ENCODE measurements at regions not wholly inside any gene's neighbourhood (a gene's known extent, or its start where the extent isn't known, plus 50 kb on each side); places are given as distances from the start of the nearest gene placed in this dataset.

- Histone ChIP-seq H3K27me3 (ENCODE audit: control insufficient read depth in 1 of 2, insufficient read depth in 2 of 2, low read length in 2 of 2) (peaks cover 0 to 2% of the 10 kb centered on the region in 2 donors), H3K27ac (ENCODE audit: low read length) (no peak overlapping the region), H3K9me3 (ENCODE audit: control insufficient read depth in 2 of 2, low read length in 2 of 2) (no peaks in the 10 kb centered on the region), H3K36me3 (ENCODE audit: control insufficient read depth in 2 of 2, insufficient read depth in 2 of 2, low read length in 2 of 2) (no peaks in the 10 kb centered on the region), H3K4me3 (ENCODE audit: low read length in 2 of 2) (no peak overlapping the region), H3K4me1 (ENCODE audit: control insufficient read depth, insufficient read depth, low read length) (no peaks in the 10 kb centered on the region), H3K9ac (ENCODE audit: low read length in 2 of 2) (no peak overlapping the region)
These were observed 233.8 kb upstream of the LYZL1 start for GRCh38 chr10:29055101-29055500.

- Histone ChIP-seq H3K9ac (ENCODE audit: low read length in 2 of 2) (no peak overlapping the region), H3K27ac (ENCODE audit: low read length) (no peak overlapping the region), H3K36me3 (ENCODE audit: control insufficient read depth in 2 of 2, insufficient read depth in 2 of 2, low read length in 2 of 2) (no peaks in the 10 kb centered on the region), H3K27me3 (ENCODE audit: control insufficient read depth in 1 of 2, insufficient read depth in 2 of 2, low read length in 2 of 2) (peaks cover 0 to 2% of the 10 kb centered on the region in 2 donors), H3K9me3 (ENCODE audit: control insufficient read depth in 2 of 2, low read length in 2 of 2) (no peaks in the 10 kb centered on the region), H3K4me3 (ENCODE audit: low read length in 2 of 2) (no peak overlapping the region), H3K4me1 (ENCODE audit: control insufficient read depth, insufficient read depth, low read length) (no peaks in the 10 kb centered on the region)
These were observed 232.1 kb upstream of the LYZL1 start for GRCh38 chr10:29056729-29057128.

GRCh38 chr10:29057822-29058331, 231.0 kb upstream of the LYZL1 start:
- Histone ChIP-seq H3K27me3 (ENCODE audit: control insufficient read depth in 1 of 2, insufficient read depth in 2 of 2, low read length in 2 of 2) (peaks cover 0 to 2% of the 10 kb centered on the region in 2 donors), H3K4me1 (ENCODE audit: control insufficient read depth, insufficient read depth, low read length) (no peaks in the 10 kb centered on the region), H3K27ac (ENCODE audit: low read length) (no peak overlapping the region), H3K9me3 (ENCODE audit: control insufficient read depth in 2 of 2, low read length in 2 of 2) (no peaks in the 10 kb centered on the region), H3K9ac (ENCODE audit: low read length in 2 of 2) (no peak overlapping the region), H3K4me3 (ENCODE audit: low read length in 2 of 2) (no peak overlapping the region), H3K36me3 (ENCODE audit: control insufficient read depth in 2 of 2, insufficient read depth in 2 of 2, low read length in 2 of 2) (no peaks in the 10 kb centered on the region)

- Histone ChIP-seq H3K36me3 (ENCODE audit: control insufficient read depth in 2 of 2, insufficient read depth in 2 of 2, low read length in 2 of 2) (no peaks in the 10 kb centered on the region), H3K4me3 (ENCODE audit: low read length in 2 of 2) (no peak overlapping the region), H3K4me1 (ENCODE audit: control insufficient read depth, insufficient read depth, low read length) (no peaks in the 10 kb centered on the region), H3K27ac (ENCODE audit: low read length) (no peak overlapping the region), H3K27me3 (ENCODE audit: control insufficient read depth in 1 of 2, insufficient read depth in 2 of 2, low read length in 2 of 2) (no peaks in the 10 kb centered on the region), H3K9ac (ENCODE audit: low read length in 2 of 2) (no peak overlapping the region), H3K9me3 (ENCODE audit: control insufficient read depth in 2 of 2, low read length in 2 of 2) (no peaks in the 10 kb centered on the region)
These were observed 224.8 kb upstream of the LYZL1 start for GRCh38 chr10:29063806-29064644.

- Histone ChIP-seq H3K4me3 (ENCODE audit: low read length in 2 of 2) (no peak overlapping the region), H3K27me3 (ENCODE audit: control insufficient read depth in 1 of 2, insufficient read depth in 2 of 2, low read length in 2 of 2) (no peaks in the 10 kb centered on the region), H3K27ac (ENCODE audit: low read length) (no peak overlapping the region)
These were observed 224.2 kb upstream of the LYZL1 start for GRCh38 chr10:29064680-29065079.

GRCh38 chr10:29067161-29067560, 221.7 kb upstream of the LYZL1 start:
- Histone ChIP-seq H3K9me3 (ENCODE audit: control insufficient read depth in 2 of 2, low read length in 2 of 2) (no peaks in the 10 kb centered on the region), H3K27ac (ENCODE audit: low read length) (no peak overlapping the region), H3K27me3 (ENCODE audit: control insufficient read depth in 1 of 2, insufficient read depth in 2 of 2, low read length in 2 of 2) (no peaks in the 10 kb centered on the region), H3K4me1 (ENCODE audit: control insufficient read depth, insufficient read depth, low read length) (no peaks in the 10 kb centered on the region), H3K4me3 (ENCODE audit: low read length in 2 of 2) (no peak overlapping the region), H3K9ac (ENCODE audit: low read length in 2 of 2) (no peak overlapping the region), H3K36me3 (ENCODE audit: control insufficient read depth in 2 of 2, insufficient read depth in 2 of 2, low read length in 2 of 2) (no peaks in the 10 kb centered on the region)

More at GRCh38 chr10:29064680-29065079, 224.2 kb upstream of the LYZL1 start:
- H3K4me1 ChIP-seq (ENCODE audit: control insufficient read depth, insufficient read depth, low read length) = no peaks in the 10 kb centered on the region
- no peaks in the 10 kb centered on the region for H3K36me3 ChIP-seq (ENCODE audit: control insufficient read depth in 2 of 2, insufficient read depth in 2 of 2, low read length in 2 of 2)
- no peaks in the 10 kb centered on the region for H3K9me3 ChIP-seq (ENCODE audit: control insufficient read depth in 2 of 2, low read length in 2 of 2)
- H3K9ac ChIP-seq (ENCODE audit: low read length in 2 of 2) = no peak overlapping the region

GRCh38 chr10:29067628-29068027, 221.2 kb upstream of the LYZL1 start:
- Histone ChIP-seq H3K27me3 (ENCODE audit: control insufficient read depth in 1 of 2, insufficient read depth in 2 of 2, low read length in 2 of 2) (no peaks in the 10 kb centered on the region), H3K9ac (ENCODE audit: low read length in 2 of 2) (no peak overlapping the region), H3K9me3 (ENCODE audit: control insufficient read depth in 2 of 2, low read length in 2 of 2) (no peaks in the 10 kb centered on the region), H3K4me3 (ENCODE audit: low read length in 2 of 2) (no peak overlapping the region), H3K27ac (ENCODE audit: low read length) (no peak overlapping the region), H3K4me1 (ENCODE audit: control insufficient read depth, insufficient read depth, low read length) (no peaks in the 10 kb centered on the region), H3K36me3 (ENCODE audit: control insufficient read depth in 2 of 2, insufficient read depth in 2 of 2, low read length in 2 of 2) (no peaks in the 10 kb centered on the region)

- H3K27ac ChIP-seq (ENCODE audit: low read length) = no peak overlapping the region
- H3K27me3 ChIP-seq (ENCODE audit: control insufficient read depth in 1 of 2, insufficient read depth in 2 of 2, low read length in 2 of 2) = no peaks in the 10 kb centered on the region
- no peaks in the 10 kb centered on the region for H3K9me3 ChIP-seq (ENCODE audit: control insufficient read depth in 2 of 2, low read length in 2 of 2)
- no peaks in the 10 kb centered on the region for H3K4me1 ChIP-seq (ENCODE audit: control insufficient read depth, insufficient read depth, low read length)
- no peaks in the 10 kb centered on the region for H3K36me3 ChIP-seq (ENCODE audit: control insufficient read depth in 2 of 2, insufficient read depth in 2 of 2, low read length in 2 of 2)
- H3K9ac ChIP-seq (ENCODE audit: low read length in 2 of 2) = no peak overlapping the region
- H3K4me3 ChIP-seq (ENCODE audit: low read length in 2 of 2) = no peak overlapping the region
These were observed 220.6 kb upstream of the LYZL1 start for GRCh38 chr10:29068302-29068701.

GRCh38 chr10:29068966-29069365, 219.9 kb upstream of the LYZL1 start:
- Histone ChIP-seq H3K9me3 (ENCODE audit: control insufficient read depth in 2 of 2, low read length in 2 of 2) (no peaks in the 10 kb centered on the region), H3K9ac (ENCODE audit: low read length in 2 of 2) (no peak overlapping the region), H3K36me3 (ENCODE audit: control insufficient read depth in 2 of 2, insufficient read depth in 2 of 2, low read length in 2 of 2) (no peaks in the 10 kb centered on the region)

GRCh38 chr10:29069941-29070340, 218.9 kb upstream of the LYZL1 start:
- Histone ChIP-seq H3K27ac (ENCODE audit: low read length) (no peak overlapping the region), H3K9ac (ENCODE audit: low read length in 2 of 2) (no peak overlapping the region)

More at GRCh38 chr10:29068966-29069365, 219.9 kb upstream of the LYZL1 start:
- no peak overlapping the region for H3K4me3 ChIP-seq (ENCODE audit: low read length in 2 of 2)
- H3K27me3 ChIP-seq (ENCODE audit: control insufficient read depth in 1 of 2, insufficient read depth in 2 of 2, low read length in 2 of 2) = no peaks in the 10 kb centered on the region
- no peaks in the 10 kb centered on the region for H3K4me1 ChIP-seq (ENCODE audit: control insufficient read depth, insufficient read depth, low read length)
- H3K27ac ChIP-seq (ENCODE audit: low read length) = no peak overlapping the region

GRCh38 chr10:29078919-29079318, 210.0 kb upstream of the LYZL1 start:
- Histone ChIP-seq H3K9me3 (ENCODE audit: control insufficient read depth in 2 of 2, low read length in 2 of 2) (no peaks in the 10 kb centered on the region), H3K4me3 (ENCODE audit: low read length in 2 of 2) (no peak overlapping the region), H3K27me3 (ENCODE audit: control insufficient read depth in 1 of 2, insufficient read depth in 2 of 2, low read length in 2 of 2) (no peaks in the 10 kb centered on the region), H3K27ac (ENCODE audit: low read length) (no peak overlapping the region), H3K4me1 (ENCODE audit: control insufficient read depth, insufficient read depth, low read length) (no peaks in the 10 kb centered on the region), H3K36me3 (ENCODE audit: control insufficient read depth in 2 of 2, insufficient read depth in 2 of 2, low read length in 2 of 2) (no peaks in the 10 kb centered on the region), H3K9ac (ENCODE audit: low read length in 2 of 2) (no peak overlapping the region)

More at GRCh38 chr10:29069941-29070340, 218.9 kb upstream of the LYZL1 start:
- H3K4me1 ChIP-seq (ENCODE audit: control insufficient read depth, insufficient read depth, low read length) = no peaks in the 10 kb centered on the region
- no peak overlapping the region for H3K4me3 ChIP-seq (ENCODE audit: low read length in 2 of 2)
- H3K27me3 ChIP-seq (ENCODE audit: control insufficient read depth in 1 of 2, insufficient read depth in 2 of 2, low read length in 2 of 2) = no peaks in the 10 kb centered on the region
- no peaks in the 10 kb centered on the region for H3K9me3 ChIP-seq (ENCODE audit: control insufficient read depth in 2 of 2, low read length in 2 of 2)
- H3K36me3 ChIP-seq (ENCODE audit: control insufficient read depth in 2 of 2, insufficient read depth in 2 of 2, low read length in 2 of 2) = no peaks in the 10 kb centered on the region
